ENCODE measurements at regions not wholly inside any gene's neighbourhood (a gene's known extent, or its start where the extent isn't known, plus 50 kb on each side); places are given as distances from the start of the nearest gene placed in this dataset.
A peak's percentile ranks its signal among the peaks of the same experiment; 100 is the strongest.

- no peak for DNase-seq
Observed at GRCh38 chr12:25838007-25838406, 120.5 kb upstream of the RASSF8 start.

GRCh38 chr12:25839470-25839869, 119.0 kb upstream of the RASSF8 start:
- peak; percentile 65 for DNase-seq

- no peak for DNase-seq
Observed at GRCh38 chr12:25840678-25841465, 117.6 kb upstream of the RASSF8 start.

GRCh38 chr12:25842254-25842653, 116.2 kb upstream of the RASSF8 start:
- no peak for DNase-seq

- no peak for DNase-seq
Observed at GRCh38 chr12:25843976-25844375, 114.5 kb upstream of the RASSF8 start.

GRCh38 chr12:25845415-25845814, 113.1 kb upstream of the RASSF8 start:
- no peak for DNase-seq

GRCh38 chr12:25852792-25853191, 105.7 kb upstream of the RASSF8 start:
- no peak for DNase-seq

- no peak for DNase-seq
Observed at GRCh38 chr12:25853316-25854095, 105.0 kb upstream of the RASSF8 start.

- no peak for DNase-seq
Observed at GRCh38 chr12:25854991-25855390, 103.5 kb upstream of the RASSF8 start.

GRCh38 chr12:25855716-25856115, 102.8 kb upstream of the RASSF8 start:
- no peak for DNase-seq

- no peak for DNase-seq
Observed at GRCh38 chr12:25859976-25860375, 98.5 kb upstream of the RASSF8 start.

- no peak for DNase-seq
Observed at GRCh38 chr12:25861226-25861625, 97.3 kb upstream of the RASSF8 start.

GRCh38 chr12:25864306-25865276, 93.9 kb upstream of the RASSF8 start:
- DNase-seq: no peak

GRCh38 chr12:25866586-25867378, 91.7 kb upstream of the RASSF8 start:
- no peak for DNase-seq

GRCh38 chr12:25868193-25868592, 90.3 kb upstream of the RASSF8 start:
- no peak for DNase-seq

- no peak for DNase-seq
Observed at GRCh38 chr12:25872137-25872536, 86.3 kb upstream of the RASSF8 start.

- no peak for DNase-seq
Observed at GRCh38 chr12:25875661-25876060, 82.8 kb upstream of the RASSF8 start.

GRCh38 chr12:25876383-25877045, 82.0 kb upstream of the RASSF8 start:
- DNase-seq: no peak

- DNase-seq: no peak
Observed at GRCh38 chr12:25877446-25877845, 81.0 kb upstream of the RASSF8 start.

- no peak for DNase-seq
Observed at GRCh38 chr12:25882266-25882665, 76.2 kb upstream of the RASSF8 start.

GRCh38 chr12:25883026-25883916, 75.2 kb upstream of the RASSF8 start:
- DNase-seq: no peak
